ENCODE measurements at regions not wholly inside any gene's neighbourhood (a gene's known extent, or its start where the extent isn't known, plus 50 kb on each side); places are given as distances from the start of the nearest gene placed in this dataset.
A peak's percentile ranks its signal among the peaks of the same experiment; 100 is the strongest.

DNA sequence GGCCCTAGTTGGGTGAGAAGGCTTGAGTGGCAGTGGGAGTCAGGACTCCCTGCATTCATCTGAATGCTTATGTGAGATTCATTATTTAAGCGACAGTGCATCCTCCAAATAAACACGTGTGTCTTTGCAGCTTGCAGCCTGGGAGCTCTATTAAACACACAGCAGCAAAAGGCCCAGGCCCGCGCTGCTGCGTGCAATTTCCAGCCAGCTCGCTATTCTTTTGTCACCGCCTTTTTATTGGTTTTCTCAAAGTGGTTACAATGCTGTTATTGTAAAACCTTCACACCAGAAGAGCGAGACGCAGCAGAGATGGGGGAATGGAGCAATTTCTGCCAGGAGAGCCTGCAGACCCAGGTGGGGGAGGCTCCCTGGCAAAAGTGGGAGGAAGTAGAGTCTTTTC lies 252.5 kb downstream of the BCOR start:
- Mint-ChIP-seq H3K36me3 (ENCODE audit: low read depth) (peaks cover 6% of the 10 kb centered on the region), H3K4me1 (peaks cover 5% of the 10 kb centered on the region), H3K9me3 (no peaks in the 10 kb centered on the region), H3K27ac (no peak overlapping the region), H3K4me3 (no peak overlapping the region), H3K27me3 (no peaks in the 10 kb centered on the region)
- DNase-seq: no peak
- intact Hi-C loops (cut with micrococcal nuclease): no loop called here

DNA sequence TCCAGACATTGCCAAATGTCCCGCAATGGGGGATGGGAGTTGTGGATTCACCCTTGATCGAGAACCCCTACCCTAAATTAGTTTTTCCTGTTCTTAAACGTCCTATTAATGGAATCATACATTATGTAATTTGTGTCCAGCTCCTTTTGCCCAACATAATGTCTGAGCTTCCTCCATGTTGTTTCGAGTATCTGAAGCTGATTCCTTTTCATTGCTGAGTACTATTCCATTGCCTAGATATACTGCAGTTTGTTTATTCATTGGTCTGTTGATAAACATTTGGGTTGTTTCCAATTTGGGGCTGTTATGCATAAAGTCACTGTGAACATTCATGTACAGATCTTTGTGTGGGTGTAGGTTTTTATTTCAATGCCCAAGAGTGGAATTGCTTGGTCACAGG lies 251.3 kb downstream of the BCOR start:
- DNase-seq: no peak
- H3K36me3 Mint-ChIP-seq (ENCODE audit: low read depth): peaks cover 7% of the 10 kb centered on the region
- H3K4me1 Mint-ChIP-seq: peaks cover 16% of the 10 kb centered on the region
- no peak overlapping the region for H3K4me3 Mint-ChIP-seq
- H3K9me3 Mint-ChIP-seq: no peaks in the 10 kb centered on the region
- no peak overlapping the region for H3K27ac Mint-ChIP-seq
- no peaks in the 10 kb centered on the region for H3K27me3 Mint-ChIP-seq
- intact Hi-C loops (cut with micrococcal nuclease): no loop called here

DNA sequence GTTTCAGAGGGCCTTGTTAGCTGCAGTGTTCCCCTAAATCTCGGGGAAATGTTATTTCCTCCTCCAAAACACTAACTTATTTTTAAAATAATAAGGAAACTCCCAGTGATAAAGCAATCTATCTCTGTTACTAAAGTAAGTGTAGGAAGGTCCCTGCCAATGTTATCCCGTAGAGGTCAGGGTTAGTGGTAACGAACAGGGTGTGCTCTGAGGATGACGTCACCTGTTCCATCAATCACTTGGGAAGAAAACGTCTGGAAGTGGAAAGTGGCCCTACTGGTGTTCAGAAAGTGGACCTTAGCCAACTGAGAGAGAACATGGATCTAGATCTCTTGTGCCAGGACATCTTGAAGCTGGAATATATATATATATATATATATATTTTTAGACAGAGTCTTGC lies 249.5 kb downstream of the BCOR start:
- intact Hi-C loops (cut with micrococcal nuclease): no loop called here
- peaks cover 28% of the 10 kb centered on the region for H3K4me1 Mint-ChIP-seq
- H3K36me3 Mint-ChIP-seq (ENCODE audit: low read depth): peaks cover 10% of the 10 kb centered on the region
- DNase-seq: no peak
- H3K27ac Mint-ChIP-seq: no peak overlapping the region
- no peak overlapping the region for H3K4me3 Mint-ChIP-seq
- H3K27me3 Mint-ChIP-seq: no peaks in the 10 kb centered on the region
- no peaks in the 10 kb centered on the region for H3K9me3 Mint-ChIP-seq

DNA sequence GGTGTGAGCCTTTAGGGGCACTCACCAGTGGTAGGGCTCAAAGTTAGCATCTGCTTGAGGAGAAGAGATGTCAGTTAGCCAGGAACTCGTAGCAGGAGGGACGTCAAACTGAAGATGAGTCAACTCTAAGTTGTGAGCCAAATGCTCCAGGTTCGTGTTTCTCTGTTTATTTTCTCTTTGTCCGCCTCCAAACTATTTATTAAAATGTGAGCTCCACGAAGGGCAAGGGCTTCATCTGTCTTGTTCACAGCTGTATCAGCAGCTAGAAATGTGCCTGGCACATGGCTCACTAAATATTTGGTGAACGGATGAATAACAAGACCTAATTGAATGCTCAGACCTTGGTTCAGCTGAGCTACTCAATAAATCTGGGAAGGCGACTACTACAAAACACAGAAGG lies 248.9 kb downstream of the BCOR start:
- Mint-ChIP-seq H3K27me3 (no peaks in the 10 kb centered on the region), H3K9me3 (no peaks in the 10 kb centered on the region), H3K36me3 (ENCODE audit: low read depth) (peaks cover 12% of the 10 kb centered on the region), H3K4me3 (no peak overlapping the region), H3K4me1 (peaks cover 33% of the 10 kb centered on the region), H3K27ac (no peak overlapping the region)
- intact Hi-C loops (cut with micrococcal nuclease): no loop called here
- DNase-seq: no peak

DNA sequence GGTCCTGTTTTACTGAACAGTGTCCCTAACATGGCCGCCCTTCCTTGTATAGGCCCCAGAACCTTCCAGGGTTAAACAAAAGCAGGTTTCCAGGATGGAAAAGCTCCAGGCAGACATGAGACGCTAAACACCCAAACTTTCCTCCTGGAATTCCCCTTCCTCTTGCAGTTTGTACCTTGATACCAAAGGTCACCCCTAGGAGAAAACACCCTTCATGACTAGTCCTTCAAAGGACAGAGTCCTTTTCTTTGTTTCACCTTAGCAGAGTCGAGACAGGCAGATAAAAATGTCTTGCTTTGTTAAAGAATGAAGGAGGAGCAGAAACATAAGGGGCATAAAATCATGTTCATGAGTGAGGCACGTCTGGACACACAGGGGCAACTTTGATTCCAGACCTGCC lies 247.5 kb downstream of the BCOR start:
- intact Hi-C loops (cut with micrococcal nuclease): loop anchor here (10.0 kb wide), 3 partner anchors 235 to 1045 kb away; partner anchors contain the start of gene MID1IP1

DNA sequence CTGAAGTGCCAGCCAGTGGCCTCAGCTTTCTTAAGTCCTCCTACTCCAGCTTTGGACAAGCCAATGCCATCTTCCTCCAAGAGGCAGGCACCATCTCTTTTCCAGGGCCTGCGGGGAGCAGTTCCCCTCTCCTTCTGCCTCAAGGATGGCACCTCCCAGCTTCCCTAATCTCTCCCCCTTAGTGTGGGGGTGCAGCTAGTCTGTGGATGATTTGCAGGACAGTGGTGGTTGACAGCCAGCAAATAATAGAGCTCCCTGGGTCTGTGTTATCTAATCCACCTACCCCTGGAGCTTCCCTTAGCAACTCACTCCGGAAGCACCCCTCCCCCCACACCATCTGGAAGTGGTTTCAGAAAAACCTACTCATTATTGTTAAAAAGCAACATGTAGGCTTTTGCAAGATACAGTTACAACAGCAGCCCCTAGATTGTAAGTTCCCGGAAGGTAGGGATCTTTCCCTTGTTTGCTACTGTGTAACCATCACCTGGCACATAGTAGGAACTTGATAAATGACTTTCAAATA lies 247.1 kb downstream of the BCOR start:
- Mint-ChIP-seq H3K4me3 (peak overlapping the region; percentile 58), H3K9me3 (no peaks in the 10 kb centered on the region), H3K4me1 (peaks cover 41% of the 10 kb centered on the region), H3K27ac (peak overlapping the region; percentile 56), H3K27me3 (no peaks in the 10 kb centered on the region), H3K36me3 (ENCODE audit: low read depth) (peaks cover 12% of the 10 kb centered on the region)
- intact Hi-C loops (cut with micrococcal nuclease): loop anchor here (10.0 kb wide), 3 partner anchors 236 to 1046 kb away; partner anchors contain the start of gene MID1IP1
- peak; percentile 86 for DNase-seq

More for the DNA sequence above, 247.5 kb downstream of the BCOR start:
- Mint-ChIP-seq H3K4me1 (peaks cover 41% of the 10 kb centered on the region), H3K27ac (peak overlapping the region; percentile 63), H3K36me3 (ENCODE audit: low read depth) (peaks cover 12% of the 10 kb centered on the region), H3K4me3 (no peak overlapping the region), H3K9me3 (no peaks in the 10 kb centered on the region), H3K27me3 (no peaks in the 10 kb centered on the region)
- DNase-seq: no peak

DNA sequence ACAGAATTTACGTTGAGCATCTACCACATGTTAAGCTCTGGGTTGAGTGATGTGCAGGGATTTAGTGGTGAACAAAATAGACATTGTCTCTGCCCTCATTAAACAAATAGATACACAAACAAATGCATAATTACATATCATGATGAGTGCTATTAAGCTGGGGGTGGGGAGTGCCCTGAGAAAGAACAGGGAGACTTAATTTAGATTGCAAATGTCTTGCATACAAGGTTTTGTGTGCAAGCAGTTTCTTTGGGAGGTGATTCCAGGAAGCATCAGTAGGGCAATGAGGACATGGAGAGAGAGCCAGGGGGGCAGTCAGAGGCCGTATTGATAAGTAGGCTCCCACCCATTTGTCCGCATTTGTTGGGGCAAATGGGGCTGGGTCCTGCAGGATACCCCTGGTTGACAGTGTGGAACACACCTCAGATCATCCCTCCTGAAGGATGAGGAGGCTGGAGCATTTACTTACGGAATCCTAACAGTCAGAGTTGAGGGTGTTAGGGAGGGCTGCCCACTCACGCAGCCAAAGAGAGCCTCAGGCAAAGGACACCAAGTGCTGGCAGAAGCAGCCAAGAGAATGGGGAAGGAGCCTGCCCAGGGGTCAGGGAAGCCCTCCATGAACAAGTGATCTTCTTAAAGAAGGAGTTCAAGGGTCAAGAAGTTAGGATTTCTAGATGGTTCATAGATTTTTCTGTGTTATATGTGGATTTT lies 245.9 kb downstream of the BCOR start:
- Mint-ChIP-seq H3K4me1 (peaks cover 50% of the 10 kb centered on the region), H3K27me3 (no peaks in the 10 kb centered on the region), H3K9me3 (no peaks in the 10 kb centered on the region), H3K27ac (peak overlapping the region; percentile 62), H3K4me3 (peak overlapping the region; percentile 44), H3K36me3 (ENCODE audit: low read depth) (peaks cover 12% of the 10 kb centered on the region)
- intact Hi-C loops (cut with micrococcal nuclease): loop anchor here (10.0 kb wide), 3 partner anchors 237 to 1047 kb away; partner anchors contain the start of gene MID1IP1
- DNase-seq: no peak

DNA sequence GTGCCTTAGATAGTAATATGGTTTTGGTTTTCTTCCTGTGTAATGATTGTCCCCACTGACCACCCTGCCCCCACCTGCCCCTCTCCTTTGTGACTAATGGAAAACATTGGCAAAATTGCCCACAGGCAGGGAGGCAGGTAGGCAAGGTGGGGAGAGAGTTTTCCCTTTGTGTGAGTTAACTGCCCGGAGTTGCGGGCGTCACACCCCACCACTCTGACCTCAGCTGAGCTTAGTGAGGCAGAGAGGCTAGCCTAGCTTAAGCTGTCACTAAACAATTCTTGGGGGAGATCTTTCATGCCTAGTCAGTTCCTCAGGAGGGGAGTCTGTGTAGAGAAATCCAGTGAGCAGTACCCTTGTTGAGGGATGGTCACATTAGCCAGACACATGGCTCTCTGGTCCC lies 245.3 kb downstream of the BCOR start:
- Mint-ChIP-seq H3K36me3 (ENCODE audit: low read depth) (peaks cover 12% of the 10 kb centered on the region), H3K27me3 (no peaks in the 10 kb centered on the region), H3K27ac (peak overlapping the region; percentile 19), H3K9me3 (no peaks in the 10 kb centered on the region), H3K4me3 (peak overlapping the region; percentile 48), H3K4me1 (peaks cover 52% of the 10 kb centered on the region)
- intact Hi-C loops (cut with micrococcal nuclease): loop anchor here (10.0 kb wide), 3 partner anchors 238 to 1048 kb away; partner anchors contain the start of gene MID1IP1
- DNase-seq: no peak

DNA sequence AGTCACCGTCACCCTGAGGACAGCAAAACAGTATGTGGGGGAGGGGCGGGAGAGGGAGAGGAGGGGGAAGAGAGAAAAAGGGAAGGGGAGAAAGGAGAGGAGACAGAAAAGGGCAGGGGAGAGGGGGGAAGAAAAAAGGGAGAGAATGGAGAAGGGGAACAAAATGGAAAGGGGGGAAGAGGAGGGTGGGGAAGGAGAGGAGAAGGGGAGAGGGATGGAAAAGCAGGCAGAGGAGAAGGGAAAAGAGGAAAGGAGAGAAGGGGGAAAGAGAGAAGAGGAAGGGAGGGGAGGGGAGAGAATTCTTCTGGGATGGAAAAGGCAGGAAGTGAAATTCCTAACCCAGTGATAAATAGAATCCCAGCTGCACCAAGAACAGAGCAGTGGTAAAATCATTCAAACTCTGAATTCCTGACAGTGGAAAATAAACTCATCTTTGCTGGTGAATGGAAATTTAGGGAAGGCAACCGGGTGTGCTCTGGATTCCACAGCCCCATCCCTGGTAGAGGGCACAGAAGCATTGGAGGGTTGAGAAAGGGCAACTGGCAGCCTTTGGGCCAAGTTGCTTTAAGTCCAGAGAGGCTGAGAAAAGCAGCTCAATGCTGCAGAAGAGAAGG lies 244.2 kb downstream of the BCOR start:
- H3K4me3 Mint-ChIP-seq: peak overlapping the region; percentile 84
- H3K27ac Mint-ChIP-seq: peak overlapping the region; percentile 99
- H3K9me3 Mint-ChIP-seq: no peaks in the 10 kb centered on the region
- no peaks in the 10 kb centered on the region for H3K27me3 Mint-ChIP-seq
- intact Hi-C loops (cut with micrococcal nuclease): loop anchor here (10.0 kb wide), 3 partner anchors 239 to 1049 kb away; partner anchors contain the start of gene MID1IP1
- DNase-seq: no peak
- peaks cover 56% of the 10 kb centered on the region for H3K4me1 Mint-ChIP-seq
- peaks cover 10% of the 10 kb centered on the region for H3K36me3 Mint-ChIP-seq (ENCODE audit: low read depth)

DNA sequence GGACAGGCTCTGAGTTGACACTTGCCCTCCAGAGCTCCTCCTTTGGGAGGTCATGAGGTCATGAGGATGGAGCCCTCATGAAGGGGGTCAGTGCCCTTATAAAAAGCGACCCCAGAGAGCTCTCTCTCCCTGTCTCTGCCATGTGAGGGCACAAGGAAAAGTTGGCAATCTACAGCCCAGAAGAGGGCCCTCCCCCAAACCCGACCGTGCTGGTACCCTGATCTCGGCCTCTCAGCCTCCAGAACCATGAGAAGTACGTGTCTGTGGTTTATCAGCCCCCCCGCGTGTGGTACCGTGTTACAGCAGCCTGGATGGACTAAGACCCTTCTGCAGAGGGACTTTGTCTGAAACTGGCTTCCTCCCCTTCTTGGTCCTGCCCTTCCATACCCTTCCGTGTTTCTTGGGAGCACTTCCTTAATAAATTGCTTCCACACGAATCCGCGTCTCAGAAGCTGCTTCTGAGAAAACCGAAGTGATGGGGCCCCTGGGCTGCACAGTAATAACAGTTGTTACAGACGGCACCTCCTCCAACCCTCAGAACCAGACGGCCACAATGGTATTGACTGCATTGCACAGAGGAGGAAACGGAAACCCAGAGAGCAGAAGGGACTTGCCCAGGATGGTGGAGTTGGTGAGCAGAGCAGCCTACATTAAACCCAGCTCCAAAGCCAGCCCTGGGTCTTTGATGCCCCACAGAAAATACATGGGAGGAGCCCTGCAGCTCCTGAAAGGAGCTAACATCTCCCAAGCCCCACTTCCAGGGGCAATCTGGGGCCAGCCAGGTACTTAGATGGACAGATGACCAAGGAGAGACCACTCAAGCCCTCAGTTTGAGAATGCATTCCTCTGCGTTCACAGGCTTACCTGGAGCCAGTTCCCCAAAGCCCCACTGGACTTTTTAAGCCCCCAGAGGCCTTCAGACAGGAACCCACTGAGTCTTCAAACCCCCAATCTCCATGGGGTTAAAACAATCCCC lies 242.7 kb downstream of the BCOR start:
- H3K4me3 Mint-ChIP-seq: peak overlapping the region; percentile 84
- H3K4me1 Mint-ChIP-seq: peaks cover 57% of the 10 kb centered on the region
- peaks cover 7% of the 10 kb centered on the region for H3K36me3 Mint-ChIP-seq (ENCODE audit: low read depth)
- no peaks in the 10 kb centered on the region for H3K27me3 Mint-ChIP-seq
- intact Hi-C loops (cut with micrococcal nuclease): loop anchor here (1.0 to 10.0 kb wide), 12 partner anchors 19 to 1050 kb away; partner anchors contain the start of gene MID1IP1
- DNase-seq: peak; percentile 93
- H3K9me3 Mint-ChIP-seq: no peaks in the 10 kb centered on the region
- peak overlapping the region; percentile 99 for H3K27ac Mint-ChIP-seq

DNA sequence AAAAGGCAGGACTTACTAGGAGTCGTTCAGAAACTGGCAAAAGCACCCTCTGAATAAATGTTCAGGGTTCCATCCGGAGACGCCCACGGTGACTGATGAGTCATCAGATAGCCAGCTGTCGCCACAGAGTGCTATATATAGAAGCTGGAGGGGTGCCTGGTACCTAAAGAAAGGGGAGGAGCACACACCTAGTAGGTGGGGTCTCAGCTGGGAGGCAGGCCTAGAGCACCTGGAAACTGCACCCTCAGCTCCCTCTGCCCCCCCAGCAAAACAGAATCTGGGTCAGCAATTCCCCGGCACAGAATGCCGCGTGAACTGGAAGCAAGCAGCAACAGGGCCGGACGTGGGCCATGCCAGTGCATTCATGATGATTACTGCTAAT lies 242.0 kb downstream of the BCOR start:
- intact Hi-C loops (cut with micrococcal nuclease): loop anchor here (1.0 to 10.0 kb wide), 12 partner anchors 19 to 1051 kb away; partner anchors contain the start of gene MID1IP1
- DNase-seq: peak; percentile 91
- H3K27me3 Mint-ChIP-seq: no peaks in the 10 kb centered on the region
- peak overlapping the region; percentile 99 for H3K27ac Mint-ChIP-seq
- peak overlapping the region; percentile 84 for H3K4me3 Mint-ChIP-seq
- no peaks in the 10 kb centered on the region for H3K9me3 Mint-ChIP-seq
- H3K36me3 Mint-ChIP-seq (ENCODE audit: low read depth): peaks cover 6% of the 10 kb centered on the region
- peaks cover 54% of the 10 kb centered on the region for H3K4me1 Mint-ChIP-seq

DNA sequence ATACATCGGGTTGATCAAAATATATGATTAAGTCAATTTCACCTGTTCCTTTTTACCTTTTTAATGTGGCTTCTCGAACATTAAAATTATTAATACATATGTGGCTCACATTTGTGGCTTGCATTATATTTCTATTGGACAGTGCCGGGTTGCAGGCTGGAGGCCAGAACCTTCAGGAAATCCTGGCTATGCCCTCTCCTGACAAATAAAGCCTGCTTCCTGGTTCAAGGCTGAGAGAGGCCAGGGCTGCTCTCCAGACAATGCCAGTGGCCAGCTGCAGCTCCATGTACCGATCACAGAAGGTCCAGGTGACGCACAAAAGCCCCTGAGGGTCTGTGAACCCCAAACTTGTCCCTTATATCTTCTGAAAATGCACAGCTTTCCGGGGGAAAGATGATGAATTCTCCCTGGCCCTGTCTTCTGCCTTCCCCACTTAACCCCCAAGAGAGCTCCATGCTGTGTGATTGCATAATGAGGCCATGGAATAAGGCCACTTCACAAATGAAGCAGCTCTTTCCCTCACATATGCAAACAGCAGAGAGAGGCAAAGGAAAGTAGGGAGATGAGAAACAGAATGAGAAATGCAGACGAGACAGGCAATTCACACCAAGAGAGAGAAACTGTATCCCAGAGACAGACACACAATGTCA lies 241.2 kb downstream of the BCOR start:
- intact Hi-C loops (cut with micrococcal nuclease): loop anchor here (5.0 to 10.0 kb wide), 5 partner anchors 124 to 1052 kb away; partner anchors contain the start of gene MID1IP1

DNA sequence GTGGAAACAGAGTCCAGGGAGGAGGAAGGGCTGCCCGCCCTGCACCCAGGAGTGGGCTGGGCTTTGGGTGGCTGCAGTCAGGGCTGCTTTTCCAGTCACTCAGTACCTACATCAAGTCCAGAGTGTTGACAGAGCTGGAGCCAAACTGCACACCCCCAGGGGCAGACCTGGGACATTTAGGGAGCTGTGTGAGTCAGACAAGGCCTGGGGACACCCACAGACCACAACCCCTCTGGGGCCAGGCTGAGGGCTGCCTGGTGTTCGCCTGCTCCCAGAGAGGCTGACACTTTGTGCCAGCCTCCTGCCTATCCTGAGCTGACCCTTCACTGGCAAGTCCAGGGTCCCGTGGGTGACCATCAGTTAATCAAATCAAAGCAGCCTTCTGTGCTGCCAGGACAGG lies 240.0 kb downstream of the BCOR start:
- Mint-ChIP-seq H3K4me3 (no peak overlapping the region), H3K4me1 (peaks cover 48% of the 10 kb centered on the region), H3K9me3 (no peaks in the 10 kb centered on the region), H3K27ac (peak overlapping the region; percentile 77), H3K27me3 (no peaks in the 10 kb centered on the region), H3K36me3 (ENCODE audit: low read depth) (peaks cover 2% of the 10 kb centered on the region)
- intact Hi-C loops (cut with micrococcal nuclease): loop anchor here (5.0 to 10.0 kb wide), 5 partner anchors 125 to 1053 kb away; partner anchors contain the start of gene MID1IP1
- DNase-seq: peak; percentile 73

More for the DNA sequence above, 241.2 kb downstream of the BCOR start:
- peak overlapping the region; percentile 54 for H3K4me3 Mint-ChIP-seq
- H3K27ac Mint-ChIP-seq: peak overlapping the region; percentile 79
- peaks cover 5% of the 10 kb centered on the region for H3K36me3 Mint-ChIP-seq (ENCODE audit: low read depth)
- DNase-seq: no peak
- no peaks in the 10 kb centered on the region for H3K9me3 Mint-ChIP-seq
- H3K4me1 Mint-ChIP-seq: peaks cover 52% of the 10 kb centered on the region
- no peaks in the 10 kb centered on the region for H3K27me3 Mint-ChIP-seq
